Neutrophil (primary cell): ENCODE measurements at regions not wholly inside any gene's neighbourhood (a gene's known extent, or its start where the extent isn't known, plus 50 kb on each side); places are given as distances from the start of the nearest gene placed in this dataset.

ENCODE experiments used
- H3K27ac ChIP-seq: fragments of 200-600 bp; sonication (generic); 2 replicates; pipeline ENCODE4 v1.5.1; 2016; ENCODE audit warnings: mild to moderate bottlenecking, moderate library complexity
- H3K27me3 ChIP-seq: fragments of 200-600 bp; sonication (generic); 2 replicates; pipeline ENCODE4 v1.6.0; 2016; ENCODE audit warnings: mild to moderate bottlenecking
- H3K36me3 ChIP-seq: fragments of 200-600 bp; sonication (generic); 2 replicates; pipeline ENCODE4 v1.5.1; 2017
- H3K4me1 ChIP-seq, 2 experiments: fragments of 200-600 bp in 1 of 2; sonication (generic) in 1 of 2; 1 replicate in 1 of 2; 2 replicates in 1 of 2; pipeline versions ENCODE4 v1.5.1 to v1.6.1; 2013 to 2016; ENCODE audit warnings: low read depth in 1 of 2, low read length in 1 of 2, mild to moderate bottlenecking in 1 of 2, moderate library complexity in 1 of 2; ENCODE audit not compliant: control insufficient read depth in 1 of 2, insufficient read depth in 1 of 2
- H3K4me3 ChIP-seq, 2 experiments: fragments of 200-600 bp in 1 of 2; sonication (generic) in 1 of 2; 1 replicate in 1 of 2; 2 replicates in 1 of 2; pipeline ENCODE4 v1.5.1; 2013 to 2016; ENCODE audit warnings: low read depth in 1 of 2, low read length in 1 of 2, mild to moderate bottlenecking in 1 of 2, moderate library complexity in 1 of 2
- H3K9me3 ChIP-seq: fragments of 200-600 bp; sonication (generic); 2 replicates; pipeline ENCODE4 v1.5.1; 2016
- TF ChIP-seq, protein P1 (sequence below): fragments of 200-600 bp; sonication (generic); IDR thresholded peaks from 2 replicates; pipeline ENCODE4 v1.5.1; 2016; ENCODE audit warnings: antibody characterized with exemption

DNA sequence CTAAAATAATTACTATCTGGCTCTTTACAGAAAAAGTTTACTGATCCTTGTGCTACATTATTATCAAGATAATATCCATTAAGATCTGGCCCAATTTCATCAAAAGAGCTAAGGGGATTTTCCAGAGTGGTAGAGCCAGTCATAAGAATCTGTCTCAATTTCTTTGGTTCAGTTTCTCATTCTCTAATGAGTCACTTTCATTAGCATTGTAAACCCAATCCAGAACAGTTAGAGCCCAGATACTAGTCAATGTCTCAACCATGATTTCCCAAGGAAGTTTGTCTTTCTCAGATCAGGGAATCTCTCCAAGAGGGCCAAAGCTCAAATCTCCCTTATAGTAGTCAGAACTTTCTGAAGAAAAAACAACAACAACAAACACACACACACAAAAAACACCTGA, 131.1 kb upstream of the PPP2R3A start:
- H3K4me3 ChIP-seq = no peak overlapping the region
- no peaks in the 10 kb centered on the region for H3K9me3 ChIP-seq
- TF ChIP-seq, protein P1, sequence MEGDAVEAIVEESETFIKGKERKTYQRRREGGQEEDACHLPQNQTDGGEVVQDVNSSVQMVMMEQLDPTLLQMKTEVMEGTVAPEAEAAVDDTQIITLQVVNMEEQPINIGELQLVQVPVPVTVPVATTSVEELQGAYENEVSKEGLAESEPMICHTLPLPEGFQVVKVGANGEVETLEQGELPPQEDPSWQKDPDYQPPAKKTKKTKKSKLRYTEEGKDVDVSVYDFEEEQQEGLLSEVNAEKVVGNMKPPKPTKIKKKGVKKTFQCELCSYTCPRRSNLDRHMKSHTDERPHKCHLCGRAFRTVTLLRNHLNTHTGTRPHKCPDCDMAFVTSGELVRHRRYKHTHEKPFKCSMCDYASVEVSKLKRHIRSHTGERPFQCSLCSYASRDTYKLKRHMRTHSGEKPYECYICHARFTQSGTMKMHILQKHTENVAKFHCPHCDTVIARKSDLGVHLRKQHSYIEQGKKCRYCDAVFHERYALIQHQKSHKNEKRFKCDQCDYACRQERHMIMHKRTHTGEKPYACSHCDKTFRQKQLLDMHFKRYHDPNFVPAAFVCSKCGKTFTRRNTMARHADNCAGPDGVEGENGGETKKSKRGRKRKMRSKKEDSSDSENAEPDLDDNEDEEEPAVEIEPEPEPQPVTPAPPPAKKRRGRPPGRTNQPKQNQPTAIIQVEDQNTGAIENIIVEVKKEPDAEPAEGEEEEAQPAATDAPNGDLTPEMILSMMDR = no peak
- H3K27ac ChIP-seq = no peak overlapping the region
- no peaks in the 10 kb centered on the region for H3K36me3 ChIP-seq
- no peaks in the 10 kb centered on the region for H3K27me3 ChIP-seq
- no peaks in the 10 kb centered on the region for H3K4me1 ChIP-seq

DNA sequence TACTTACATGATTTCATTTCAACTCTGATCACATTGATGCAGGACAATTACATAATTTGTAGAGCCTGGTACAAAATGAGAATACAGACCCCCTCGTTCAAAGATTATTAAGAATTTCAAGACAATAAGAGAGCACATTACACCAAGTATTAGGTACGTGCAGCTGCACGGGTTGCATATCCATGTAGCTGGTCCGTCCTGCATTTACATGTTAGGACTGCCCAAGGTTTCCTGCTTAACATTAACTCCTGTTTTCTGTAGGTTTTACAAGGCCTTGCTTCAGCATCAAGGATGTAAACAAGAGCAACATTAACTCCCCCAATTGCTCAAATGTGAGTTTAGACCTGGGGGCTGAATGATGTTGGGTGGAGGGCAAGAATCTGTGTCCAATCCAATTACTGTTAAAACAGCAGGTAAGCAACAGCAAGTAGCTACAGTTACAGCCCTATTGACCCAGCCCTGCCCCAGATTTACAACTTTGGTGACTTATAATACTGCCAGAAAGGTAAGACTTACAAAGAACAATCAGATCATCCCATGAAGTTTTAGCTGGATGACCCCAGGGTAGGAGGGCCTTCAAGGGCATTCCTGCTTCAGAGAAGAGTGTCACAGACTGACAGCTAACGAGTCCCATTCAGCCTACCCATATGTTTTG, 127.4 kb upstream of the PPP2R3A start:
- Histone ChIP-seq H3K4me3 (no peak overlapping the region), H3K36me3 (no peaks in the 10 kb centered on the region), H3K9me3 (no peaks in the 10 kb centered on the region), H3K27me3 (no peaks in the 10 kb centered on the region), H3K4me1 (no peaks in the 10 kb centered on the region), H3K27ac (no peak overlapping the region)
- TF ChIP-seq, protein P1 = no peak

DNA sequence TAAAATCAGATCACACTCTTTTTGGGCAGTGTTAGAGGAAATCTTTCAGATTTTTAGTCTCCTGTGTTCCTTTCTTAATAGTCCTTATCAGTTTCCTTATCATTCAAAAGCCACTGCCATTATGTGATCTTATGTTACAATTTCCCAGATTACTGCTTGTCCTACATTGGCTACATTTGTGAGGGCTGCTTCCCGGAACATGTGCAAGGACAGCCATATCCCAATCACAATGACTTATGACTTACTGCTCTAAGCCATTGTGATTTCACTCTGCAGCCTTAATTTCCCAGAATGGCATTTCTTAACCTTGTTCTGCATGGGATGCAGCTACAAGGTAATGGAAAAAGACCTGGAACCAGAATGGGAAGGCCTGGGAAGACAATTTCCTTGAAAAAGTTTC, 125.1 kb upstream of the PPP2R3A start:
- H3K9me3 ChIP-seq = no peaks in the 10 kb centered on the region
- H3K36me3 ChIP-seq = no peaks in the 10 kb centered on the region
- no peaks in the 10 kb centered on the region for H3K27me3 ChIP-seq
- TF ChIP-seq, protein P1 = no peak
- no peak overlapping the region for H3K4me3 ChIP-seq
- H3K4me1 ChIP-seq = no peaks in the 10 kb centered on the region
- H3K27ac ChIP-seq = no peak overlapping the region

DNA sequence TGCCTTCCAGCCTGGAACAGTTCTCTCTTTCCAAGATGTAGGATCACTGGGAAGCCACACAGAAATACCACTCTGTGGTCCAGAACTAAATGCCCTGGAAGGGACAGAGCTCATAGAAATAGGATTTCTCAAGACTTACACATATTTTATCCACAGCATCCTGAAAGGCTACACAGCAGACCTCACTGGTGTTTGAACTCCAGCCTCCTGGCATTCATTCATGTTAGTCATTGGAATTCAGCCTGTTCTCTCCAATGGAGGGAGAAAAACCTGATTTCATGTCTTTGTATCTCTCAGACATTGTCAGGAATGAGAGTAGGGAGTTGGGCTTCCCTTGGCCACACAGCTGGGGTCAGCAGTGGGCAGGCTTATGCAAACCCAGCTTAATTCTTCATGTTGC, 121.1 kb upstream of the PPP2R3A start:
- Histone ChIP-seq H3K9me3 (no peaks in the 10 kb centered on the region), H3K36me3 (no peaks in the 10 kb centered on the region), H3K27ac (no peak overlapping the region), H3K4me3 (no peak overlapping the region), H3K27me3 (no peaks in the 10 kb centered on the region), H3K4me1 (no peaks in the 10 kb centered on the region)
- TF ChIP-seq, protein P1 = no peak

DNA sequence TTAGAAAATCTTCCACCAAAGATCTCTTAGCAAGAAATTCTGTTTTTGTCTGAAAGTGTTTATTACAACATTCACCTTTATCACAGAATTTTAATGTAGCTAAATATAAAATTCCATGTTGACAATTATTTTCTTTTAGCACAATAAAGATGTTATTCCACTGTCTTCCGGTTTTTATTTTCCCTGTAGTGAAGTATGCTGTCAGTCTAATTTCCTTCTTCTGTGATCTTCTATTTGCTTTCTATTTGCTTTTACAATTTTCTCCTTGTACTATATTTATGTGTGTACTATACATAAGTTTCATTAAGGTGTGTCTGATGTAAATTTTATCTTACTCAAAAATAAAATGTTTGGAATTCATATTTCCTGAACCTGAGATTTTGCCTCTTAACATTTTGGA, 117.5 kb upstream of the PPP2R3A start:
- H3K4me1 ChIP-seq = no peaks in the 10 kb centered on the region
- H3K27me3 ChIP-seq = no peaks in the 10 kb centered on the region
- no peaks in the 10 kb centered on the region for H3K9me3 ChIP-seq
- TF ChIP-seq, protein P1 = no peak
- H3K27ac ChIP-seq = no peak overlapping the region
- no peaks in the 10 kb centered on the region for H3K36me3 ChIP-seq
- H3K4me3 ChIP-seq = no peak overlapping the region
